Fibroblast of pulmonary artery (primary cell): ENCODE measurements at regions not wholly inside any gene's neighbourhood (a gene's known extent, or its start where the extent isn't known, plus 50 kb on each side); places are given as distances from the start of the nearest gene placed in this dataset.

ENCODE experiments used
- DNase-seq: peaks from one replicate; pipeline ENCODE4 v3.0.0-alpha.2; 2010; ENCODE audit warnings: low read depth
- H3K4me3 ChIP-seq: replicated peaks from 2 replicates; pipeline ENCODE4 v1.5.1; 2011; ENCODE audit warnings: low read depth, mild to moderate bottlenecking, control low read depth, low read length, moderate library complexity
- TF ChIP-seq, protein P1 (sequence below): IDR thresholded peaks from 2 replicates; pipeline ENCODE4 v1.5.1; 2011; ENCODE audit warnings: mild to moderate bottlenecking, control low read depth, low read length, inconsistent platforms; ENCODE audit errors: missing control alignments

DNA sequence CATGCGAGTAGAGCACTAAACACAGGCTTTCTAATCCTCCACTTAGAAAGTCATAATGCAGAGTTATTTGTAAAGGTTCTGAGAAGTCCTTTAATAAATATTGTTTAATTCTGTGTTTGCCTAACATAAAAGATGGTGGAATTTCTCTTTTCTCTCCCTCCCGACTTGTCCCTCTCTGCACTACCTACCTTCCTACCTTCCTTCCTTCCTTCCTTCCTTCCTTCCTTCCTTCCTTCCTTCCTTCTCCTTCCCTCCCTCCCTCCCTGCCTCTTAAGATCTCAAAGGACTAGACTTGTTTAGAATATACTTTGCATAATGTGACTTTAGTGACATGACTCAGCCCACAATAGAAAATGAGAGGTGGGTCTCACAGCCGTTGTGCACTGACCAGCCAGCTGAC is 156.3 kb upstream of the TAPT1 start:
- no peak overlapping the region for H3K4me3 ChIP-seq
- DNase-seq, result no peak
- TF ChIP-seq, protein P1, sequence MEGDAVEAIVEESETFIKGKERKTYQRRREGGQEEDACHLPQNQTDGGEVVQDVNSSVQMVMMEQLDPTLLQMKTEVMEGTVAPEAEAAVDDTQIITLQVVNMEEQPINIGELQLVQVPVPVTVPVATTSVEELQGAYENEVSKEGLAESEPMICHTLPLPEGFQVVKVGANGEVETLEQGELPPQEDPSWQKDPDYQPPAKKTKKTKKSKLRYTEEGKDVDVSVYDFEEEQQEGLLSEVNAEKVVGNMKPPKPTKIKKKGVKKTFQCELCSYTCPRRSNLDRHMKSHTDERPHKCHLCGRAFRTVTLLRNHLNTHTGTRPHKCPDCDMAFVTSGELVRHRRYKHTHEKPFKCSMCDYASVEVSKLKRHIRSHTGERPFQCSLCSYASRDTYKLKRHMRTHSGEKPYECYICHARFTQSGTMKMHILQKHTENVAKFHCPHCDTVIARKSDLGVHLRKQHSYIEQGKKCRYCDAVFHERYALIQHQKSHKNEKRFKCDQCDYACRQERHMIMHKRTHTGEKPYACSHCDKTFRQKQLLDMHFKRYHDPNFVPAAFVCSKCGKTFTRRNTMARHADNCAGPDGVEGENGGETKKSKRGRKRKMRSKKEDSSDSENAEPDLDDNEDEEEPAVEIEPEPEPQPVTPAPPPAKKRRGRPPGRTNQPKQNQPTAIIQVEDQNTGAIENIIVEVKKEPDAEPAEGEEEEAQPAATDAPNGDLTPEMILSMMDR, result no peak

DNA sequence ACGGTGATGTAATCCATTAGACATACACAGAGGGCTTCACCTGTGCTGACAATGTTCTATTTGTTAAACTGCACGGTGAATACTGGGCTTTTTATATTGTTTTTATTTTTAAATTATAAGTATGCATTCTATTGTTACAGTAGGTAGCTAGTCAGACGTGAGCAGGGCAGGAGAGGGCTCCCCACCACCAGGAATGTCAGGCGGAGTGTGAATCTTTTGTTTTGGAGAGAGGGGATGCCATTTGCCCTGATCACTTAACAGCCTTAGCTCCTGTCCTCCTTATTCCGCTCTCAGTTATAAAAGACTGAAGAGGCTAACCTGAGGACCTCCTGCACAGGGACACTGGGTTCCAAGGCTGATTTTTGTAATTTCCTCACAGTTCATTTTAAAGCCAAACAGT is 151.6 kb upstream of the TAPT1 start:
- TF ChIP-seq, protein P1, result no peak
- H3K4me3 ChIP-seq, result no peak overlapping the region
- DNase-seq, result no peak

DNA sequence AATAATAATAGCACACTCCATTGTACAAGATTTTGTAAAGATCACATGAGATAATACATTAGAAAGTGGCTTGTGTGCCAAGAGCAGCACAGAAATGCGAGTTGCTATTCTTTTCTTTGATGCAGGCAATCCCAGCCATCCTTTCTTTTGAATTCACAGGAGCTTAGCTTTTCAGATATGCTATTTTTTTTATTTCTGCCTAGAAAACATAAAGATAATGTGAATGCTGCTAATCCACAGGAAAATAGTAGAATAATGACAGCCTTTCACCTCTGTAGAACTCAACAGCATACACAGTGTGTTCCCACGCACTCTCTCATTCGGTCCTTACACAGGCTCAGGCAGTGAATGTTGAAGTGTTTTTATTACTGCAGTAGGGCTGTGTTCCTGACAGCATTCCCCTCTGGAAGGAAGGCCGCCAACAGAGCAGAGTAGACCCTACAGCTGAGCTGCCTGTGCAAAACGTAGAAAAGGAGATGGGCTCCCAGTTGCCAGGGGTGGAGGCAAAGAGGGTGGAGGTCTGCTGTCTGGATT is 138.8 kb upstream of the TAPT1 start:
- DNase-seq, result no peak
- TF ChIP-seq, protein P1, result no peak
- H3K4me3 ChIP-seq, result no peak overlapping the region

DNA sequence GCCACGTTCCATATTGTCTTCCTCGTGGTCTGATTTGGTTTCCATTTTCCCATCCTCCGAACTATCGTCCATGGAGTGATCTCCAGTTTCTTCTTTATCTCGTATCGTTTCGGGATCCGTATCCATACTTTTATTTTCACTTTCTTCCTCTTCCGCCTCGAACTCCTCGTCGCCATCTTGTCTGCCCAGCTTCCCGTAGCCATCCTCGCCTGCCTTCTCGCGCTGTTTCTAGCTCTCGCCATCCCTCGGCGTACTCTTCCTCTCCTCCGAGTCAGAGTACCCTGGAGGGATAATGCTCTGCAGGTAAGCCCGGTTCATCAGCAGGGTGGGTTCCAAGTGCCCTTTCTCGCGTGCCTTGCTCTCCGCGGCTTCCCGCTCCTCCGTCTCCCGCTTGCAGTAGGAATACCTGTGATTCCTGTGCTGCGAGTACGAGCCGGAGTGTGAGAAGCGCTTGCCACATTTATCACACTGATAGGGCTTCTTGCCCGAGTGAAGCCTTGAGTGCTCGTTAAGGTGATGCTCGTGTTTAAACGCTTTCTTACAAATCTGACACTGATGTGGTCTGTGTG is 134.5 kb upstream of the TAPT1 start:
- DNase-seq, result no peak
- TF ChIP-seq, protein P1, result no peak
- no peak overlapping the region for H3K4me3 ChIP-seq

- no peak for DNase-seq
- TF ChIP-seq, protein P1, result no peak
- no peak overlapping the region for H3K4me3 ChIP-seq
These were observed 126.9 kb upstream of the TAPT1 start for GRCh38 chr4:16353165-16353564.

DNA sequence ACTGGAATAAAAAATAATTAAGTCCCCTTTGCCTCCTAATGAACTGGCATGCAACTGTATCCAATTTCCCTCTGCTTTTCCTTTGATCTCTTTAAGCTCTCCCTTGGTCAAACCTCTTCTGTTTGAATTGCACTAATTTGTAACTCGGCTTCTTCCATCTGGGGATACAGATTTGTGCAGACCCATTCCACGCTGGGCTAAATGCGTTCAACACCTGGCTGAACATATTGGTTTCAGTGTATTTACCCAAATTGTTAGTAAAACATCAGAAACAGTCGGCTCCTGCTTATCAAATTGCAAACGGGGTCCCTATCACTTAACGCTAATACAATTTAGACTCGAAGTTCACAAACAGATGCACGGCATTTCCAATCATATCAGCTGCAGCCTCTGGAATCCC is 124.9 kb upstream of the TAPT1 start:
- no peak overlapping the region for H3K4me3 ChIP-seq
- TF ChIP-seq, protein P1, result no peak
- DNase-seq, result no peak

DNA sequence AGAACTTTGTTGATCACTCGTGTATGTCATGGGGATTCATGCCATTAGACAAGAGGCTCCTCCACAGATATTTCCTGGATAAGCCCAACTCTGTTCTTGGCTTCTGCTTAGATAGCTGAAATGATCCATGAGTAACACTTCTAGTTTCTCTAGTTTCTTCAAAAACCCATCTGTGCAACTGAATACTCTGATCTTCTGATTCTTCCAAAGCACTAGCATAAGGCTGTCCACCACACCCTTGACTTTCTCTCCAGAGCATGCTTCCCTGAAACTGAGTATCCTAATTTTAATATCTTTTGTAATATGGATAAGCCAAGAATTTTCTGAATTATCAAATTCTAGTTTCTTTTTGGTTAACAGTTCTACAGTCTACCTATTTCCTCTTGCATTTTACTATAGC is 118.6 kb upstream of the TAPT1 start:
- DNase-seq, result no peak
- no peak overlapping the region for H3K4me3 ChIP-seq
- TF ChIP-seq, protein P1, result no peak
